ENCODE measurements at regions not wholly inside any gene's neighbourhood (a gene's known extent, or its start where the extent isn't known, plus 50 kb on each side); places are given as distances from the start of the nearest gene placed in this dataset.
"Not testable (repeated sequence)": the region's sequence is repeated elsewhere in the genome, so short reads cannot be mapped to it uniquely, and the experiment has no call there.

DNA sequence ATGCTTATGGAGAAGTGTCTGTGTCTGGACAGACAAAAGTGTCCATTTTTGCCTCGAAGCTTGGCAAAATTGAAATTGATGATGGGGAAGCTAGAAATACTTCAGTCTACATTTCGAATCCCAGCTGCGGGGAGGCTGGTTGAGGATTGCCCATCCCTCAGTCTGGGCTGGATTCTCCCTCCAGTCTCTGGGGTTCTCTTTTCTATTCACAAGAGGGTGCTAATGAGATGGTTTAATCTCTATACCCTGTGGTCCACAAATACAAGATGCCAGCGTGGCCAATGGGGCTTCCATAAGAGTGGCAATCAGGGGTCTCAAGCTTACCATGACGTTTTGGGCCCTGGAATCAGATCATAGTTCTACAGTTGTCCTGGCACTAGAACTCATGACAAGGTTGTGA, 78.9 kb downstream of the GOLGA8T start:
- TF ChIP-seq, protein P1, sequence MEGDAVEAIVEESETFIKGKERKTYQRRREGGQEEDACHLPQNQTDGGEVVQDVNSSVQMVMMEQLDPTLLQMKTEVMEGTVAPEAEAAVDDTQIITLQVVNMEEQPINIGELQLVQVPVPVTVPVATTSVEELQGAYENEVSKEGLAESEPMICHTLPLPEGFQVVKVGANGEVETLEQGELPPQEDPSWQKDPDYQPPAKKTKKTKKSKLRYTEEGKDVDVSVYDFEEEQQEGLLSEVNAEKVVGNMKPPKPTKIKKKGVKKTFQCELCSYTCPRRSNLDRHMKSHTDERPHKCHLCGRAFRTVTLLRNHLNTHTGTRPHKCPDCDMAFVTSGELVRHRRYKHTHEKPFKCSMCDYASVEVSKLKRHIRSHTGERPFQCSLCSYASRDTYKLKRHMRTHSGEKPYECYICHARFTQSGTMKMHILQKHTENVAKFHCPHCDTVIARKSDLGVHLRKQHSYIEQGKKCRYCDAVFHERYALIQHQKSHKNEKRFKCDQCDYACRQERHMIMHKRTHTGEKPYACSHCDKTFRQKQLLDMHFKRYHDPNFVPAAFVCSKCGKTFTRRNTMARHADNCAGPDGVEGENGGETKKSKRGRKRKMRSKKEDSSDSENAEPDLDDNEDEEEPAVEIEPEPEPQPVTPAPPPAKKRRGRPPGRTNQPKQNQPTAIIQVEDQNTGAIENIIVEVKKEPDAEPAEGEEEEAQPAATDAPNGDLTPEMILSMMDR (IDR thresholded peaks at IDR 0.05), result not testable (repeated sequence)
- TF ChIP-seq RELA (CRISPR knock-in tag; IDR thresholded peaks at IDR 0.05; ENCODE audit: borderline replicate concordance); CREB1 (CRISPR knock-in tag; IDR thresholded peaks at IDR 0.05); FOXP1 (CRISPR knock-in tag; IDR thresholded peaks at IDR 0.05; ENCODE audit: borderline replicate concordance); SP1 (CRISPR knock-in tag; conservative IDR thresholded peaks at IDR 0.05); ZNF263 (CRISPR knock-in tag; IDR thresholded peaks at IDR 0.05; ENCODE audit: low read depth); FOXJ3 (CRISPR knock-in tag; IDR thresholded peaks at IDR 0.05; ENCODE audit: borderline replicate concordance); OVOL2 (CRISPR knock-in tag; IDR thresholded peaks at IDR 0.05; ENCODE audit: borderline replicate concordance); GABPB1 (CRISPR knock-in tag; IDR thresholded peaks at IDR 0.05): not testable (repeated sequence)
- TF ChIP-seq, protein P2, sequence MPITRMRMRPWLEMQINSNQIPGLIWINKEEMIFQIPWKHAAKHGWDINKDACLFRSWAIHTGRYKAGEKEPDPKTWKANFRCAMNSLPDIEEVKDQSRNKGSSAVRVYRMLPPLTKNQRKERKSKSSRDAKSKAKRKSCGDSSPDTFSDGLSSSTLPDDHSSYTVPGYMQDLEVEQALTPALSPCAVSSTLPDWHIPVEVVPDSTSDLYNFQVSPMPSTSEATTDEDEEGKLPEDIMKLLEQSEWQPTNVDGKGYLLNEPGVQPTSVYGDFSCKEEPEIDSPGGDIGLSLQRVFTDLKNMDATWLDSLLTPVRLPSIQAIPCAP (CRISPR knock-in tag; IDR thresholded peaks at IDR 0.05), result not testable (repeated sequence)
- TF ChIP-seq, protein P3, sequence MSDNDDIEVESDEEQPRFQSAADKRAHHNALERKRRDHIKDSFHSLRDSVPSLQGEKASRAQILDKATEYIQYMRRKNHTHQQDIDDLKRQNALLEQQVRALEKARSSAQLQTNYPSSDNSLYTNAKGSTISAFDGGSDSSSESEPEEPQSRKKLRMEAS (CRISPR knock-in tag; IDR thresholded peaks at IDR 0.05), result not testable (repeated sequence)
- TF ChIP-seq, protein P4, sequence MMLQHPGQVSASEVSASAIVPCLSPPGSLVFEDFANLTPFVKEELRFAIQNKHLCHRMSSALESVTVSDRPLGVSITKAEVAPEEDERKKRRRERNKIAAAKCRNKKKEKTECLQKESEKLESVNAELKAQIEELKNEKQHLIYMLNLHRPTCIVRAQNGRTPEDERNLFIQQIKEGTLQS (CRISPR knock-in tag; conservative IDR thresholded peaks at IDR 0.05), result not testable (repeated sequence)
- TF ChIP-seq, protein P5, sequence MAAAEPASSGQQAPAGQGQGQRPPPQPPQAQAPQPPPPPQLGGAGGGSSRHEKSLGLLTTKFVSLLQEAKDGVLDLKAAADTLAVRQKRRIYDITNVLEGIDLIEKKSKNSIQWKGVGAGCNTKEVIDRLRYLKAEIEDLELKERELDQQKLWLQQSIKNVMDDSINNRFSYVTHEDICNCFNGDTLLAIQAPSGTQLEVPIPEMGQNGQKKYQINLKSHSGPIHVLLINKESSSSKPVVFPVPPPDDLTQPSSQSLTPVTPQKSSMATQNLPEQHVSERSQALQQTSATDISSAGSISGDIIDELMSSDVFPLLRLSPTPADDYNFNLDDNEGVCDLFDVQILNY (CRISPR knock-in tag; IDR thresholded peaks at IDR 0.05), result not testable (repeated sequence)

All from WTC11 (cell line).